ENCODE measurements at regions not wholly inside any gene's neighbourhood (a gene's known extent, or its start where the extent isn't known, plus 50 kb on each side); places are given as distances from the start of the nearest gene placed in this dataset.

- H4K20me1 ChIP-seq (ENCODE audit: control insufficient read depth, extremely low read depth, insufficient read depth, low read length): no peaks in the 10 kb centered on the region
- no peak for FAIRE-seq
- dilution Hi-C loops (cut with MboI; ENCODE audit: extremely low pct_ligation_motif_present, low sequenced_read_pairs): no loop called here
Observed at GRCh38 chr5:124394700-124395245, 351.7 kb downstream of the ZNF608 start.

GRCh38 chr5:124393584-124394379 lies 352.7 kb downstream of the ZNF608 start:
- TF ChIP-seq CTCF (optimal IDR thresholded peaks at IDR 0.05 in 1 of 3, IDR thresholded peaks at IDR 0.05 in 1 of 3, conservative IDR thresholded peaks at IDR 0.05 in 1 of 3; ENCODE audit: extremely low read depth in 1 of 3, insufficient read depth in 2 of 3, low read length in 3 of 3) (no peak), EZH2 (IDR thresholded peaks at IDR 0.05; ENCODE audit: low read length) (no peak)
- DNase-seq (ENCODE audit: low read depth, low spot score): no peak
- H2AFZ ChIP-seq (ENCODE audit: control insufficient read depth, low read length): no peak overlapping the region

More at GRCh38 chr5:124394700-124395245, 351.7 kb downstream of the ZNF608 start:
- TF ChIP-seq EZH2 (IDR thresholded peaks at IDR 0.05; ENCODE audit: low read length) (no peak), CTCF (optimal IDR thresholded peaks at IDR 0.05 in 1 of 3, IDR thresholded peaks at IDR 0.05 in 1 of 3, conservative IDR thresholded peaks at IDR 0.05 in 1 of 3; ENCODE audit: extremely low read depth in 1 of 3, insufficient read depth in 2 of 3, low read length in 3 of 3) (no peak)
- H3K9me1 ChIP-seq (ENCODE audit: control insufficient read depth, extremely low read depth, insufficient read depth, low read length): no peaks in the 10 kb centered on the region
- H3K4me3 ChIP-seq (ENCODE audit: control insufficient read depth in 2 of 3, extremely low read depth in 1 of 3, insufficient read depth in 2 of 3, low read depth in 1 of 3, low read length in 3 of 3): no peak overlapping the region
- H3K4me2 ChIP-seq (ENCODE audit: control insufficient read depth, extremely low read depth, insufficient read depth, low read depth, low read length): no peak overlapping the region
- no peak for DNase-seq (ENCODE audit: low read depth, low spot score)
- no peaks in the 10 kb centered on the region for H3K9me3 ChIP-seq (ENCODE audit: control insufficient read depth, low read depth, low read length)
- no peaks in the 10 kb centered on the region for H3K4me1 ChIP-seq (ENCODE audit: control insufficient read depth, extremely low read depth, insufficient read depth, low read length)
- no peak overlapping the region for H3K27ac ChIP-seq (ENCODE audit: control insufficient read depth, insufficient read depth, low read length)
- H3K36me3 ChIP-seq (ENCODE audit: control insufficient read depth in 2 of 2, extremely low read depth in 1 of 2, insufficient read depth in 2 of 2, low read length in 2 of 2): no peaks in the 10 kb centered on the region
- H3K27me3 ChIP-seq (ENCODE audit: control insufficient read depth, extremely low read depth, insufficient read depth, low read length): peaks cover 3% of the 10 kb centered on the region
- no peak overlapping the region for H3K9ac ChIP-seq (ENCODE audit: control insufficient read depth, extremely low read depth, insufficient read depth, low read length)
- no peak overlapping the region for H2AFZ ChIP-seq (ENCODE audit: control insufficient read depth, low read length)
- no peaks in the 10 kb centered on the region for H3K79me2 ChIP-seq (ENCODE audit: control insufficient read depth, insufficient read depth, low read length)

More at GRCh38 chr5:124393584-124394379, 352.7 kb downstream of the ZNF608 start:
- H3K79me2 ChIP-seq (ENCODE audit: control insufficient read depth, insufficient read depth, low read length): no peaks in the 10 kb centered on the region
- no peak overlapping the region for H3K4me2 ChIP-seq (ENCODE audit: control insufficient read depth, extremely low read depth, insufficient read depth, low read depth, low read length)
- H3K9ac ChIP-seq (ENCODE audit: control insufficient read depth, extremely low read depth, insufficient read depth, low read length): no peak overlapping the region
- H3K27ac ChIP-seq (ENCODE audit: control insufficient read depth, insufficient read depth, low read length): no peak overlapping the region
- H3K27me3 ChIP-seq (ENCODE audit: control insufficient read depth, extremely low read depth, insufficient read depth, low read length): peaks cover 3% of the 10 kb centered on the region
- H3K4me3 ChIP-seq (ENCODE audit: control insufficient read depth in 2 of 3, extremely low read depth in 1 of 3, insufficient read depth in 2 of 3, low read depth in 1 of 3, low read length in 3 of 3): no peak overlapping the region
- no peaks in the 10 kb centered on the region for H3K4me1 ChIP-seq (ENCODE audit: control insufficient read depth, extremely low read depth, insufficient read depth, low read length)
- no peaks in the 10 kb centered on the region for H4K20me1 ChIP-seq (ENCODE audit: control insufficient read depth, extremely low read depth, insufficient read depth, low read length)
- no peaks in the 10 kb centered on the region for H3K9me1 ChIP-seq (ENCODE audit: control insufficient read depth, extremely low read depth, insufficient read depth, low read length)
- no peaks in the 10 kb centered on the region for H3K36me3 ChIP-seq (ENCODE audit: control insufficient read depth in 2 of 2, extremely low read depth in 1 of 2, insufficient read depth in 2 of 2, low read length in 2 of 2)
- H3K9me3 ChIP-seq (ENCODE audit: control insufficient read depth, low read depth, low read length): no peaks in the 10 kb centered on the region
- dilution Hi-C loops (cut with MboI; ENCODE audit: extremely low pct_ligation_motif_present, low sequenced_read_pairs): no loop called here
- no peak for FAIRE-seq

Measured in keratinocyte (primary cell).